HEK293 (cell line): ENCODE measurements at regions not wholly inside any gene's neighbourhood (a gene's known extent, or its start where the extent isn't known, plus 50 kb on each side); places are given as distances from the start of the nearest gene placed in this dataset.

Experiments
- CTCF ChIA-PET: fragments of 350-600 bp; formaldehyde crosslinking; extraction: SDS; loops from one replicate; lab custom pipeline; 2021; ENCODE audit warnings: antibody characterized with exemption; lab: Yijun Ruan, JAX
- POLR2A ChIA-PET: fragments of 300-600 bp; formaldehyde crosslinking; extraction: SDS; loops from one replicate; lab custom pipeline; 2020; ENCODE audit warnings: antibody characterized with exemption, inconsistent platforms; lab: Yijun Ruan, JAX
- H3K27ac ChIP-seq: fragments of 200-500 bp; sonication (Bioruptor generic); 2 replicates; pipeline ENCODE4 v1.5.1; 2014; ENCODE audit warnings: low read depth, low read length, control low read depth, inconsistent platforms; ENCODE audit errors: extremely low read depth
- H3K36me3 ChIP-seq, 2 experiments: fragments of 200-500 bp in 1 of 2; sonication (Bioruptor generic) in 1 of 2; 1 replicate in 1 of 2; 2 replicates in 1 of 2; pipeline ENCODE4 v1.5.1; 2014 to 2017; ENCODE audit warnings: inconsistent platforms in 2 of 2, low read length in 2 of 2; ENCODE audit not compliant: control insufficient read depth in 2 of 2, insufficient read depth in 1 of 2
- H3K4me1 ChIP-seq: fragments of 200-500 bp; sonication (Bioruptor generic); 2 replicates; pipeline ENCODE4 v1.5.1; 2014; ENCODE audit warnings: mild to moderate bottlenecking, low read length, inconsistent platforms; ENCODE audit not compliant: control insufficient read depth, insufficient read depth
- H3K4me3 ChIP-seq: 2 replicates; pipeline ENCODE4 v1.5.1; 2011; ENCODE audit warnings: low read depth, mild to moderate bottlenecking, control low read depth, low read length, moderate library complexity
- H3K9me3 ChIP-seq: fragments of 200-500 bp; sonication (Bioruptor generic); 2 replicates; pipeline ENCODE4 v1.5.1; 2014; ENCODE audit warnings: low read depth, low read length, inconsistent platforms; ENCODE audit not compliant: control insufficient read depth, insufficient read depth
- MYNN ChIP-seq: fragments of 450-650 bp; formaldehyde crosslinking; IDR thresholded peaks from 2 replicates; pipeline ENCODE4 v1.5.1; 2016; ENCODE audit warnings: missing biosample characterization, missing genetic modification characterization, borderline replicate concordance
- YY2 ChIP-seq: fragments of 450-650 bp; formaldehyde crosslinking; IDR thresholded peaks from 2 replicates; pipeline ENCODE4 v1.5.1; 2016; ENCODE audit warnings: missing biosample characterization, missing genetic modification characterization
- ZBTB7A ChIP-seq: fragments of 450-650 bp; formaldehyde crosslinking; IDR thresholded peaks from 2 replicates; pipeline ENCODE4 v1.5.1; 2016; ENCODE audit warnings: low read depth, missing biosample characterization, missing genetic modification characterization
- ZNF18 ChIP-seq: fragments of 450-650 bp; formaldehyde crosslinking; IDR thresholded peaks from 2 replicates; pipeline ENCODE4 v1.5.1; 2016; ENCODE audit warnings: missing biosample characterization, missing genetic modification characterization
- ZNF274 ChIP-seq, 2 experiments: fragments of 200-500 bp in 1 of 2; fragments of 450-650 bp in 1 of 2; sonication (Bioruptor generic) in 1 of 2; formaldehyde crosslinking in 1 of 2; IDR thresholded peaks; 2 replicates each; pipeline versions ENCODE4 v1.5.1 to v1.6.1; 2014 to 2016; ENCODE audit warnings: borderline replicate concordance in 1 of 2, inconsistent platforms in 1 of 2, low read length in 1 of 2, missing biosample characterization in 1 of 2, missing genetic modification characterization in 1 of 2
- ZNF280C ChIP-seq: fragments of 450-650 bp; formaldehyde crosslinking; IDR thresholded peaks from 2 replicates; pipeline ENCODE4 v1.5.1; 2016; ENCODE audit warnings: missing biosample characterization, missing genetic modification characterization
- ZNF350 ChIP-seq: fragments of 450-650 bp; formaldehyde crosslinking; IDR thresholded peaks from 2 replicates; pipeline ENCODE4 v1.5.0; 2017; ENCODE audit warnings: missing biosample characterization, mild to moderate bottlenecking, missing genetic modification characterization
- ZNF362 ChIP-seq: fragments of 450-650 bp; formaldehyde crosslinking; IDR thresholded peaks from 2 replicates; pipeline ENCODE4 v1.5.1; 2016; ENCODE audit warnings: missing biosample characterization, missing genetic modification characterization
- ZNF549 ChIP-seq: fragments of 450-650 bp; IDR thresholded peaks from 2 replicates; pipeline ENCODE4 v1.5.1; 2018; ENCODE audit warnings: missing biosample characterization, missing genetic modification characterization, mild to moderate bottlenecking, inconsistent platforms, moderate library complexity
- ZNF626 ChIP-seq: fragments of 450-650 bp; sonication (Bioruptor Pico); formaldehyde crosslinking; IDR thresholded peaks from 2 replicates; pipeline ENCODE4 v1.5.1; 2018; ENCODE audit warnings: missing biosample characterization, missing genetic modification characterization, inconsistent platforms
- ZNF701 ChIP-seq: fragments of 450-650 bp; formaldehyde crosslinking; IDR thresholded peaks from 2 replicates; pipeline ENCODE4 v1.5.1; 2016; ENCODE audit warnings: missing biosample characterization, missing genetic modification characterization
- ZNF747 ChIP-seq: fragments of 450-650 bp; formaldehyde crosslinking; IDR thresholded peaks from 2 replicates; pipeline ENCODE4 v1.5.1; 2016; ENCODE audit warnings: missing biosample characterization, missing genetic modification characterization
- ZNF792 ChIP-seq: fragments of 450-650 bp; formaldehyde crosslinking; IDR thresholded peaks from 2 replicates; pipeline ENCODE4 v1.5.1; 2016; ENCODE audit warnings: missing biosample characterization, missing genetic modification characterization

- TF ChIP-seq ZNF362 (tag by site-specific recombination) (no peak), ZNF747 (no peak), ZNF549 (no peak), ZNF280C (tag by site-specific recombination) (no peak), YY2 (tag by site-specific recombination) (no peak)
- TF ChIP-seq, all 188 proteins: peak for 0
These were observed 362.4 kb downstream of the JRKL start (continued) for GRCh38 chr11:96752221-96752620.

GRCh38 chr11:96753997-96754396, 364.2 kb downstream of the JRKL start:
- POLR2A ChIA-PET: no interaction called here
- H3K27ac ChIP-seq: no peak overlapping the region
- no peaks in the 10 kb centered on the region for H3K4me1 ChIP-seq
- no peak overlapping the region for H3K4me3 ChIP-seq
- TF ChIP-seq ZNF626 (no peak), ZNF274 (IDR thresholded peaks at IDR 0.05; ENCODE audit: low read length) (no peak), ZNF274 (tag by site-specific recombination; IDR thresholded peaks at IDR 0.05; ENCODE audit: borderline replicate concordance) (no peak)
- CTCF ChIA-PET: no interaction called here
- no peaks in the 10 kb centered on the region for H3K9me3 ChIP-seq
- no peaks in the 10 kb centered on the region for H3K36me3 ChIP-seq

GRCh38 chr11:96755209-96755608, 365.4 kb downstream of the JRKL start:
- Histone ChIP-seq H3K36me3 (no peaks in the 10 kb centered on the region), H3K4me1 (no peaks in the 10 kb centered on the region), H3K9me3 (no peaks in the 10 kb centered on the region), H3K27ac (no peak overlapping the region), H3K4me3 (no peak overlapping the region)
- CTCF ChIA-PET: no interaction called here
- TF ChIP-seq ZNF280C (tag by site-specific recombination): no peak
- TF ChIP-seq ZNF701 (tag by site-specific recombination): no peak
- no peak for TF ChIP-seq ZNF792 (tag by site-specific recombination)
- TF ChIP-seq ZNF350: no peak
- TF ChIP-seq MYNN (tag by site-specific recombination): no peak
- TF ChIP-seq ZBTB7A (tag by site-specific recombination): no peak
- no peak for TF ChIP-seq ZNF18 (tag by site-specific recombination)
- POLR2A ChIA-PET: no interaction called here
